ENCODE measurements at regions not wholly inside any gene's neighbourhood (a gene's known extent, or its start where the extent isn't known, plus 50 kb on each side); places are given as distances from the start of the nearest gene placed in this dataset.

DNA sequence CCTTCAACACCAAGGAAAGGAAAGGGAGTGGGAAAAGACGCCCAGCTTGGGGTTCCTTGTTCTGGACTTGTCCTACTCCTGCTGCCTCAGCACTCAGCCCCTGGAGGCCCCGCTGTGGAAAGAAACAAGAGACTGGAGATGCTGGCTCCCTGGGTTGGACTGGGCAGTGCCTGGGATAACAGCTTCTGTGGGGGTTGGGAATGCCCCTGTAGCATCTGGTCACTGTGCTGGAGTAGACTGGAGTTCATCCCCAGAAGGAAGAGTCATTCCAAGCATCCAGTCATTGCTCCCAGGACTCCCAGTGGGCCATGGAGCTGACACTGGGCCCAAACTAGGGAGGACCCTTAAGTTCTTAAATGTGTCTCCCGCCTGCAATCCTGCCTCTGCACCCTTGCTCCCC, 129.3 kb upstream of the HAAO start:
- no peak for ATAC-seq
- Histone ChIP-seq H3K4me1 (ENCODE audit: control insufficient read depth, insufficient read depth, low read length) (peaks cover 3% of the 10 kb centered on the region; the same call in 1 of the 2 replicates), H3K27me3 (ENCODE audit: control insufficient read depth, insufficient read depth, low read length) (0 out of 2 replicates have a peak, but pooled peaks cover 1% of the 10 kb centered on the region), H3K36me3 (ENCODE audit: control insufficient read depth, insufficient read depth, low read length) (no peaks in the 10 kb centered on the region), H3K4me3 (ENCODE audit: low read depth in 2 of 2, low read length in 2 of 2) (no peak overlapping the region), H3K9me3 (ENCODE audit: control insufficient read depth, insufficient read depth, low read depth, low read length) (no peaks in the 10 kb centered on the region), H3K27ac (ENCODE audit: low read length) (no peak overlapping the region)
- ChIA-PET POLR2A (no interaction called here), CTCF (no interaction called here)
- BruUV-seq (replicated peaks): no TSS peak
- no peak for TF ChIP-seq POLR2AphosphoS5 (IDR thresholded peaks at IDR 0.05; ENCODE audit: low read depth, low read length)
- DNase-seq (ENCODE audit: low read depth, low spot score): no peak
- intact Hi-C loops (cut with micrococcal nuclease; ENCODE audit: unreplicated experiment) (no loop called here), in situ Hi-C loops (cut with HindIII; ENCODE audit: low pct_unique_long_range_greater_than_20kb, low sequenced_read_pairs) (no loop called here)

DNA sequence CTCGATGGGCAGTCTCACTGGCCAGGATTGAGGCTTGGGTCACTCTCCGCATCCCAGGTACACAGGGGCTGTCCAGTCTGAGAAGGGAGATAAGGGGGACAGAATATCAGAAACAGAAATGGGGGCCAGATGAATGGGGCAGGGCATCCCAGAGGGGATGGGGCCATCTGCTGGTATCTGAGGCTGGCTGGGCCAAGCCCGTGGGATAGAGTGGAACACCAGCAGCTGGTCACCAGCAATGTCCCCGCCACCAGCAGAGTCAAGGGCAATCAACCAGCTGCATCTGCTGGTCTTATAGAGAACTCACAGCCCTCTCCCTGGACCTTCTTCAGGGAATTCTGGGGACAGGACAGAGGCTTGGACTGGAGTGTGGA, 128.8 kb upstream of the HAAO start:
- BruUV-seq (replicated peaks): no TSS peak
- Histone ChIP-seq H3K27me3 (ENCODE audit: control insufficient read depth, insufficient read depth, low read length) (0 out of 2 replicates have a peak, but pooled peaks cover 2% of the 10 kb centered on the region), H3K27ac (ENCODE audit: low read length) (no peak overlapping the region), H3K36me3 (ENCODE audit: control insufficient read depth, insufficient read depth, low read length) (no peaks in the 10 kb centered on the region), H3K9me3 (ENCODE audit: control insufficient read depth, insufficient read depth, low read depth, low read length) (no peaks in the 10 kb centered on the region), H3K4me1 (ENCODE audit: control insufficient read depth, insufficient read depth, low read length) (peaks cover 3% of the 10 kb centered on the region; the same call in 1 of the 2 replicates), H3K4me3 (ENCODE audit: low read depth in 2 of 2, low read length in 2 of 2) (no peak overlapping the region)
- DNase-seq (ENCODE audit: low read depth, low spot score) (no peak), ATAC-seq (no peak)
- in situ Hi-C loops (cut with HindIII; ENCODE audit: low pct_unique_long_range_greater_than_20kb, low sequenced_read_pairs): no loop called here
- POLR2A ChIA-PET: no interaction called here
- CTCF ChIA-PET: no interaction called here
- TF ChIP-seq, protein P1, sequence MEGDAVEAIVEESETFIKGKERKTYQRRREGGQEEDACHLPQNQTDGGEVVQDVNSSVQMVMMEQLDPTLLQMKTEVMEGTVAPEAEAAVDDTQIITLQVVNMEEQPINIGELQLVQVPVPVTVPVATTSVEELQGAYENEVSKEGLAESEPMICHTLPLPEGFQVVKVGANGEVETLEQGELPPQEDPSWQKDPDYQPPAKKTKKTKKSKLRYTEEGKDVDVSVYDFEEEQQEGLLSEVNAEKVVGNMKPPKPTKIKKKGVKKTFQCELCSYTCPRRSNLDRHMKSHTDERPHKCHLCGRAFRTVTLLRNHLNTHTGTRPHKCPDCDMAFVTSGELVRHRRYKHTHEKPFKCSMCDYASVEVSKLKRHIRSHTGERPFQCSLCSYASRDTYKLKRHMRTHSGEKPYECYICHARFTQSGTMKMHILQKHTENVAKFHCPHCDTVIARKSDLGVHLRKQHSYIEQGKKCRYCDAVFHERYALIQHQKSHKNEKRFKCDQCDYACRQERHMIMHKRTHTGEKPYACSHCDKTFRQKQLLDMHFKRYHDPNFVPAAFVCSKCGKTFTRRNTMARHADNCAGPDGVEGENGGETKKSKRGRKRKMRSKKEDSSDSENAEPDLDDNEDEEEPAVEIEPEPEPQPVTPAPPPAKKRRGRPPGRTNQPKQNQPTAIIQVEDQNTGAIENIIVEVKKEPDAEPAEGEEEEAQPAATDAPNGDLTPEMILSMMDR (IDR thresholded peaks at IDR 0.05): no peak
- TF ChIP-seq, protein P2, sequence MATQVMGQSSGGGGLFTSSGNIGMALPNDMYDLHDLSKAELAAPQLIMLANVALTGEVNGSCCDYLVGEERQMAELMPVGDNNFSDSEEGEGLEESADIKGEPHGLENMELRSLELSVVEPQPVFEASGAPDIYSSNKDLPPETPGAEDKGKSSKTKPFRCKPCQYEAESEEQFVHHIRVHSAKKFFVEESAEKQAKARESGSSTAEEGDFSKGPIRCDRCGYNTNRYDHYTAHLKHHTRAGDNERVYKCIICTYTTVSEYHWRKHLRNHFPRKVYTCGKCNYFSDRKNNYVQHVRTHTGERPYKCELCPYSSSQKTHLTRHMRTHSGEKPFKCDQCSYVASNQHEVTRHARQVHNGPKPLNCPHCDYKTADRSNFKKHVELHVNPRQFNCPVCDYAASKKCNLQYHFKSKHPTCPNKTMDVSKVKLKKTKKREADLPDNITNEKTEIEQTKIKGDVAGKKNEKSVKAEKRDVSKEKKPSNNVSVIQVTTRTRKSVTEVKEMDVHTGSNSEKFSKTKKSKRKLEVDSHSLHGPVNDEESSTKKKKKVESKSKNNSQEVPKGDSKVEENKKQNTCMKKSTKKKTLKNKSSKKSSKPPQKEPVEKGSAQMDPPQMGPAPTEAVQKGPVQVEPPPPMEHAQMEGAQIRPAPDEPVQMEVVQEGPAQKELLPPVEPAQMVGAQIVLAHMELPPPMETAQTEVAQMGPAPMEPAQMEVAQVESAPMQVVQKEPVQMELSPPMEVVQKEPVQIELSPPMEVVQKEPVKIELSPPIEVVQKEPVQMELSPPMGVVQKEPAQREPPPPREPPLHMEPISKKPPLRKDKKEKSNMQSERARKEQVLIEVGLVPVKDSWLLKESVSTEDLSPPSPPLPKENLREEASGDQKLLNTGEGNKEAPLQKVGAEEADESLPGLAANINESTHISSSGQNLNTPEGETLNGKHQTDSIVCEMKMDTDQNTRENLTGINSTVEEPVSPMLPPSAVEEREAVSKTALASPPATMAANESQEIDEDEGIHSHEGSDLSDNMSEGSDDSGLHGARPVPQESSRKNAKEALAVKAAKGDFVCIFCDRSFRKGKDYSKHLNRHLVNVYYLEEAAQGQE (IDR thresholded peaks at IDR 0.05; ENCODE audit: insufficient read depth in 1 of 2, low read depth in 2 of 2, low read length in 1 of 2): no peak
- TF ChIP-seq TCF7L2 (IDR thresholded peaks at IDR 0.05; ENCODE audit: low read depth, low read length): no peak
- no peak for TF ChIP-seq POLR2AphosphoS5 (IDR thresholded peaks at IDR 0.05; ENCODE audit: low read depth, low read length)
- no peak for TF ChIP-seq SIN3A (IDR thresholded peaks at IDR 0.05; ENCODE audit: borderline replicate concordance, insufficient read depth, low read depth, low read length)
- intact Hi-C loops (cut with micrococcal nuclease; ENCODE audit: unreplicated experiment): no loop called here

DNA sequence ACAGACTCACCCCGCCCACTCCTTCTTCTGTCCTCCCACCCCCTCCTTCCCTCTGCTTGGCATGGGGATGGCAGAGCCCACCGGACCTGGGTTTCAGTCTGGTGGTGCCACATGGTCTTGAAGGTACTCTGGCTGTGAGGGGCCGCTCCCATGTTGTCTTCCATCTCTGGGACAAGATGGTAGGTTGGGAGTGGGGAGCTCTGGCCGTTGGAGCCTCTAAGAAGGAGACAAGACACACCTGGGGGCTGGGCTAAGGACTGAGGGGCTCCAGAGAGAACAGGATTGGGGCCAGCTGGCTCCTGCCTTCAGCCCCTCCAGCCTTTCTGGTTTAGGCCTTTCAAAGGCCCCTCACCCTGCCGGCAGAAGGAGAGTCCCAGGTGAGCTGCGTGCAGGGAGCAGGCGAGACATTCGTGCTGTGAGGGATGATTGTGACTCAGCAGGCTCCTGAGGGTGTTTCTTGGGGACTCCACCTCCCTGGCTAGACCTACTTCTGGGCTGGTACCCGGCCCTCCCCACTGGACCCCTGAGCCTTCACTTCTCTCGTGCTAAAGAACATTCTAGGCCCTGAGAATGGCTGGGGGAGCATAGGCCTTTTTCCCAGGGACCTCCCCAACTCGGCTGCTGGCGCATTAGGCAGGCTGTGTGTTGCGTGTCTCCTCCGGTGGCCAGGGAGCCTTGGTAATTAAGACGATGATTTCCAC, 128.2 kb upstream of the HAAO start:
- no peak overlapping the region for H3K4me3 ChIP-seq (ENCODE audit: low read depth in 2 of 2, low read length in 2 of 2)
- intact Hi-C loops (cut with micrococcal nuclease; ENCODE audit: unreplicated experiment) (no loop called here), in situ Hi-C loops (cut with HindIII; ENCODE audit: low pct_unique_long_range_greater_than_20kb, low sequenced_read_pairs) (no loop called here)
- no peaks in the 10 kb centered on the region for H3K36me3 ChIP-seq (ENCODE audit: control insufficient read depth, insufficient read depth, low read length)
- H3K4me1 ChIP-seq (ENCODE audit: control insufficient read depth, insufficient read depth, low read length): peaks cover 3% of the 10 kb centered on the region; the same call in 1 of the 2 replicates
- no TSS peak for BruUV-seq (replicated peaks)
- DNase-seq (ENCODE audit: low read depth, low spot score) (no peak), ATAC-seq (no peak)
- H3K27ac ChIP-seq (ENCODE audit: low read length): no peak overlapping the region
- H3K27me3 ChIP-seq (ENCODE audit: control insufficient read depth, insufficient read depth, low read length): 0 out of 2 replicates have a peak, but pooled peaks cover 2% of the 10 kb centered on the region
- TF ChIP-seq, protein P1 (IDR thresholded peaks at IDR 0.05): no peak
- no peak for TF ChIP-seq POLR2AphosphoS5 (IDR thresholded peaks at IDR 0.05; ENCODE audit: low read depth, low read length)
- TF ChIP-seq TCF7L2 (IDR thresholded peaks at IDR 0.05; ENCODE audit: low read depth, low read length): no peak
- no peak for TF ChIP-seq SIN3A (IDR thresholded peaks at IDR 0.05; ENCODE audit: borderline replicate concordance, insufficient read depth, low read depth, low read length)
- TF ChIP-seq, protein P2 (IDR thresholded peaks at IDR 0.05; ENCODE audit: insufficient read depth in 1 of 2, low read depth in 2 of 2, low read length in 1 of 2): no peak
- CTCF ChIA-PET: no interaction called here
- H3K9me3 ChIP-seq (ENCODE audit: control insufficient read depth, insufficient read depth, low read depth, low read length): no peaks in the 10 kb centered on the region
- POLR2A ChIA-PET: interaction anchor here (0.6 kb wide), 1 partner anchor 107 kb away, joined by 5 read pairs; no protein-coding TSS in a partner anchor

Measured in Panc1 (cell line).